ENCODE measurements at regions not wholly inside any gene's neighbourhood (a gene's known extent, or its start where the extent isn't known, plus 50 kb on each side); places are given as distances from the start of the nearest gene placed in this dataset.

GRCh38 chr3:139182598-139182997 lies 137.9 kb upstream of the PRR23C start:
- no peak for TF ChIP-seq POLR2A (IDR thresholded peaks at IDR 0.05)
- no peak for TF ChIP-seq CTCF (IDR thresholded peaks at IDR 0.05)
